IMR-90 (cell line): ENCODE measurements at regions not wholly inside any gene's neighbourhood (a gene's known extent, or its start where the extent isn't known, plus 50 kb on each side); places are given as distances from the start of the nearest gene placed in this dataset.

Source experiments
- ATAC-seq: fragments of 200-7000 bp; cut with Tn5 transposase; 2 replicates; pipeline ENCODE4 v1.9.1; 2020; ENCODE audit warnings: low read depth, mild to moderate bottlenecking, moderate library complexity
- BruUV-seq: library from RNA; stranded (reverse); fragments of 400-500 nt; replicated peaks from 2 replicates; lab custom pipeline; 2021; lab: Mats Ljungman, UMichigan
- CTCF ChIA-PET: fragments of 300-600 bp; formaldehyde crosslinking; extraction: SDS; loops from one replicate; lab custom pipeline; 2021; ENCODE audit warnings: antibody characterized with exemption; lab: Yijun Ruan, JAX
- POLR2A ChIA-PET: fragments of 300-600 bp; sonication (Branson Sonifier 250); formaldehyde crosslinking; loops from one replicate; lab custom pipeline; 2022; ENCODE audit warnings: antibody characterized with exemption; ENCODE audit not compliant: unreplicated experiment; lab: Charles Lee
- DNase-seq: peaks from one replicate; pipeline ENCODE4 v3.0.0; 2013
- H2AFZ ChIP-seq: replicated peaks from 2 replicates; pipeline ENCODE3; 2013; ENCODE audit warnings: low read length, mild to moderate bottlenecking; ENCODE audit not compliant: poor library complexity
- H2AK5ac ChIP-seq: 2 replicates; pipeline ENCODE4 v1.6.1; 2013; ENCODE audit warnings: low read depth, low read length, inconsistent platforms
- H2AK9ac ChIP-seq: replicated peaks from 2 replicates; pipeline ENCODE3; 2013; ENCODE audit warnings: mild to moderate bottlenecking, low read depth, low read length, moderate library complexity; ENCODE audit not compliant: poor library complexity
- H2BK120ac ChIP-seq: 2 replicates; pipeline ENCODE4 v1.6.1; 2013; ENCODE audit warnings: low read depth, low read length, inconsistent platforms
- H2BK15ac ChIP-seq: 3 replicates; pipeline ENCODE4 v1.6.1; 2013; ENCODE audit warnings: low read depth, low read length, inconsistent platforms
- H2BK20ac ChIP-seq: 2 replicates; pipeline ENCODE4 v1.6.1; 2013; ENCODE audit warnings: low read depth, mild to moderate bottlenecking, inconsistent platforms, low read length, moderate library complexity
- H2BK5ac ChIP-seq: 2 replicates; pipeline ENCODE4 v1.6.1; 2013; ENCODE audit warnings: mild to moderate bottlenecking, low read depth, low read length, inconsistent platforms; ENCODE audit not compliant: poor library complexity, severe bottlenecking
- H3K14ac ChIP-seq: replicated peaks from 2 replicates; pipeline ENCODE4 v1.6.1; 2013; ENCODE audit warnings: low read depth, low read length, inconsistent platforms
- H3K18ac ChIP-seq: 2 replicates; pipeline ENCODE4 v1.6.1; 2013; ENCODE audit warnings: low read depth, low read length, control low read depth
- H3K23ac ChIP-seq: 2 replicates; pipeline ENCODE4 v1.6.1; 2013; ENCODE audit warnings: low read depth, low read length, inconsistent platforms
- H3K27ac ChIP-seq: 2 replicates; pipeline ENCODE4 v1.5.1; 2013; ENCODE audit warnings: mild to moderate bottlenecking, control low read depth, low read length; ENCODE audit not compliant: insufficient read depth
- H3K27me3 ChIP-seq: 2 replicates; pipeline ENCODE4 v1.6.1; 2013; ENCODE audit warnings: low read length; ENCODE audit not compliant: control insufficient read depth, insufficient read depth
- H3K36me3 ChIP-seq: 2 replicates; pipeline ENCODE4 v1.6.1; 2013; ENCODE audit warnings: low read length, mixed read lengths; ENCODE audit not compliant: control insufficient read depth, insufficient read depth
- H3K4ac ChIP-seq: 2 replicates; pipeline ENCODE4 v1.6.1; 2013; ENCODE audit warnings: low read depth, low read length, inconsistent platforms
- H3K4me1 ChIP-seq: 2 replicates; pipeline ENCODE4 v1.6.1; 2013; ENCODE audit warnings: low read length, mixed read lengths; ENCODE audit not compliant: control insufficient read depth, insufficient read depth
- H3K4me2 ChIP-seq: 2 replicates; pipeline ENCODE4 v1.6.1; 2013; ENCODE audit warnings: low read depth, mild to moderate bottlenecking, control low read depth, low read length, moderate library complexity
- H3K4me3 ChIP-seq: 2 replicates; pipeline ENCODE4 v1.5.1; 2013; ENCODE audit warnings: low read depth, mild to moderate bottlenecking, control low read depth, low read length, moderate library complexity; ENCODE audit not compliant: insufficient read depth
- H3K56ac ChIP-seq: 2 replicates; pipeline ENCODE4 v1.6.1; 2013; ENCODE audit warnings: low read length, inconsistent platforms; ENCODE audit not compliant: insufficient read depth; ENCODE audit errors: extremely low read depth
- H3K79me1 ChIP-seq, 2 experiments: 2 replicates each; pipeline ENCODE4 v1.6.1; 2013; ENCODE audit warnings: low read length in 2 of 2, inconsistent platforms in 1 of 2, low read depth in 1 of 2
- H3K9ac ChIP-seq: 2 replicates; pipeline ENCODE4 v1.6.1; 2013; ENCODE audit warnings: low read depth, low read length, control low read depth
- H3K9me1 ChIP-seq: 2 replicates; pipeline ENCODE4 v1.6.1; 2013; ENCODE audit warnings: low read length, inconsistent platforms; ENCODE audit not compliant: insufficient read depth
- H3K9me3 ChIP-seq: 2 replicates; pipeline ENCODE4 v1.6.1; 2013; ENCODE audit warnings: low read length; ENCODE audit not compliant: control insufficient read depth, insufficient read depth
- H4K20me1 ChIP-seq: 2 replicates; pipeline ENCODE4 v1.6.1; 2013; ENCODE audit warnings: low read length, inconsistent platforms; ENCODE audit not compliant: insufficient read depth
- H4K5ac ChIP-seq: 2 replicates; pipeline ENCODE4 v1.6.1; 2013; ENCODE audit warnings: mild to moderate bottlenecking, low read depth, low read length, control low read depth
- H4K8ac ChIP-seq, 2 experiments: 2 replicates each; pipeline ENCODE4 v1.6.1; 2013; ENCODE audit warnings: low read depth in 2 of 2, low read length in 2 of 2, control low read depth in 1 of 2, inconsistent platforms in 1 of 2
- H4K91ac ChIP-seq: 2 replicates; pipeline ENCODE4 v1.6.1; 2013; ENCODE audit warnings: low read depth, low read length, inconsistent platforms; ENCODE audit not compliant: insufficient read depth
- BHLHE40 ChIP-seq: fragments of 150-350 bp; IDR thresholded peaks from 2 replicates; pipeline ENCODE4 v1.6.1; 2016; ENCODE audit warnings: mild to moderate bottlenecking, low read depth, low read length
- CEBPB ChIP-seq: IDR thresholded peaks from 2 replicates; pipeline ENCODE4 v1.6.1; 2012; ENCODE audit warnings: low read depth, low read length, improper control_type of control experiment
- MAFK ChIP-seq: IDR thresholded peaks from 2 replicates; pipeline ENCODE4 v1.6.1; 2012; ENCODE audit warnings: low read depth, low read length, improper control_type of control experiment
- MAZ ChIP-seq: IDR thresholded peaks from 2 replicates; pipeline ENCODE4 v1.6.1; 2012; ENCODE audit warnings: low read depth, mild to moderate bottlenecking, low read length, improper control_type of control experiment, moderate library complexity, borderline replicate concordance
- MXI1 ChIP-seq: IDR thresholded peaks from 2 replicates; pipeline ENCODE4 v1.6.1; 2012; ENCODE audit warnings: low read depth, mild to moderate bottlenecking, low read length, moderate library complexity, borderline replicate concordance
- RAD21 ChIP-seq: IDR thresholded peaks from 2 replicates; pipeline ENCODE4 v1.6.1; 2012; ENCODE audit warnings: low read length, improper control_type of control experiment
- RCOR1 ChIP-seq: IDR thresholded peaks from 2 replicates; pipeline ENCODE4 v1.6.1; 2012; ENCODE audit warnings: mild to moderate bottlenecking, low read length, improper control_type of control experiment; ENCODE audit not compliant: insufficient replicate concordance
- RFX5 ChIP-seq: IDR thresholded peaks from 2 replicates; pipeline ENCODE4 v1.8.0; 2012; ENCODE audit warnings: low read depth, mild to moderate bottlenecking, low read length, moderate library complexity
- SMC3 ChIP-seq: fragments of 150-350 bp; IDR thresholded peaks from 2 replicates; pipeline ENCODE4 v1.6.1; 2016; ENCODE audit warnings: low read depth, mild to moderate bottlenecking, antibody characterized with exemption, low read length, moderate library complexity
- USF2 ChIP-seq: fragments of 150-350 bp; IDR thresholded peaks from 2 replicates; pipeline ENCODE4 v1.6.1; 2017; ENCODE audit warnings: mild to moderate bottlenecking, antibody characterized with exemption, low read length, low read depth
- WGBS, 2 experiments: methylation state at CpG; one replicate each; pipeline versions ENCODE4 v1.1.5 to v1.1.7; 2013; ENCODE audit warnings: missing lambda C conversion rate in 2 of 2; ENCODE audit not compliant: insufficient read length in 1 of 2; ENCODE audit errors: extremely low coverage in 2 of 2; 5-methylcytosine and 5-hydroxymethylcytosine counted together
- dilution Hi-C: fragments of 300-500 bp; cut with HindIII; formaldehyde crosslinking; loops from one replicate; pipeline ENCODE4 v1.14.3; 2018; ENCODE audit warnings: low sequenced_read_pairs; ENCODE audit not compliant: unreplicated experiment
- in situ Hi-C: fragments of 300-500 bp; cut with MboI; formaldehyde crosslinking; loops from 3 replicates; pipeline ENCODE4 v1.14.3; 2019; ENCODE audit warnings: low sequenced_read_pairs, inconsistent platforms, mixed read lengths
- intact Hi-C: fragments of 100-400 bp; cut with micrococcal nuclease; formaldehyde crosslinking; loops from 2 replicates; pipeline ENCODE4 v1.10.0; 2022

- dilution Hi-C loops (no loop called here), intact Hi-C loops (no loop called here), in situ Hi-C loops (no loop called here)
- no peak overlapping the region for H3K27ac ChIP-seq
- H3K4ac ChIP-seq = no peak overlapping the region
- H3K23ac ChIP-seq = no peak overlapping the region
- no peak overlapping the region for H3K4me3 ChIP-seq
- ChIA-PET CTCF (no interaction called here), POLR2A (no interaction called here)
- TF ChIP-seq SMC3 = no peak
- TF ChIP-seq MAZ = no peak
- no peak for TF ChIP-seq RCOR1
- TF ChIP-seq CEBPB = no peak
- no peak for TF ChIP-seq BHLHE40
- TF ChIP-seq MXI1 = no peak
- no peak for TF ChIP-seq USF2
- no peak for TF ChIP-seq RAD21
- TF ChIP-seq RFX5 = no peak
- no peak for TF ChIP-seq MAFK
- H3K9me3 ChIP-seq = no peaks in the 10 kb centered on the region
- H4K20me1 ChIP-seq = no peaks in the 10 kb centered on the region
- no peaks in the 10 kb centered on the region for H3K4me1 ChIP-seq
- H3K14ac ChIP-seq = no peak overlapping the region
- no peaks in the 10 kb centered on the region for H3K9me1 ChIP-seq
- DNase-seq (no peak), ATAC-seq (no peak)
- no peaks in the 10 kb centered on the region for H3K36me3 ChIP-seq
- BruUV-seq = no TSS peak
- H4K91ac ChIP-seq = no peak overlapping the region
- no peaks in the 10 kb centered on the region for H3K79me1 ChIP-seq
- no peak overlapping the region for H3K9ac ChIP-seq
- no peak overlapping the region for H2BK5ac ChIP-seq
- 20% methylated on average over 1 of the region's 1 CpG; no CpG with 5 or more reads in 1 of the 2 experiments for WGBS, 2 experiments
- no peak overlapping the region for H2BK15ac ChIP-seq
- H2AK9ac ChIP-seq = no peak overlapping the region
- H3K56ac ChIP-seq = no peak overlapping the region
- H3K27me3 ChIP-seq = no peaks in the 10 kb centered on the region
- no peak overlapping the region for H2AK5ac ChIP-seq
- H2BK20ac ChIP-seq = no peak overlapping the region
- H2BK120ac ChIP-seq = no peak overlapping the region
- H3K4me2 ChIP-seq = no peak overlapping the region
- H3K18ac ChIP-seq = no peak overlapping the region
- H2AFZ ChIP-seq = no peak overlapping the region
- H4K8ac ChIP-seq = no peak overlapping the region
- no peak overlapping the region for H4K5ac ChIP-seq
Observed at GRCh38 chr11:83389975-83390374, 103.8 kb upstream of the CCDC90B start.
